Sigmoid colon (tissue), 6 donors: ENCODE measurements at regions not wholly inside any gene's neighbourhood (a gene's known extent, or its start where the extent isn't known, plus 50 kb on each side); places are given as distances from the start of the nearest gene placed in this dataset.

Source experiments
- DNase-seq: peaks from one replicate; pipeline ENCODE4 v3.0.0-alpha.2; 2019
- H3K27ac ChIP-seq, 4 donors: fragments of 200-600 bp; sonication (generic); one replicate each; pipeline ENCODE4 v1.5.1; 2016 to 2019; ENCODE audit warnings: mild to moderate bottlenecking in 1 of 4
- H3K27me3 ChIP-seq, 3 donors: fragments of 200-600 bp; sonication (generic); one replicate each; pipeline ENCODE4 v1.5.1; 2019; ENCODE audit warnings: mild to moderate bottlenecking in 1 of 3
- H3K36me3 ChIP-seq, 4 donors: fragments of 200-600 bp; sonication (generic); one replicate each; pipeline ENCODE4 v1.5.1; 2016 to 2019
- H3K4me1 ChIP-seq, 4 donors: fragments of 200-600 bp; sonication (generic); one replicate each; pipeline ENCODE4 v1.5.1; 2017 to 2019
- H3K4me3 ChIP-seq, 4 donors: fragments of 200-600 bp; sonication (generic); one replicate each; pipeline ENCODE4 v1.5.1; 2017 to 2019; ENCODE audit warnings: mild to moderate bottlenecking in 2 of 4, moderate library complexity in 1 of 4
- H3K9me3 ChIP-seq, 4 donors: fragments of 200-600 bp in 3 of 4; sonication (generic) in 3 of 4; one replicate each; pipeline versions ENCODE4 v1.5.1 to v1.6.1; 2013 to 2019
- CTCF ChIP-seq, 4 experiments: fragments of 450-650 bp in 3 of 4; fragments of 200-600 bp in 1 of 4; IDR thresholded peaks; one replicate each; pipeline ENCODE4 v1.5.1; 2016 to 2019; ENCODE audit warnings: antibody characterized with exemption in 4 of 4, mild to moderate bottlenecking in 3 of 4, moderate library complexity in 2 of 4
- EP300 ChIP-seq, 4 donors: sonication (generic); formaldehyde crosslinking; IDR thresholded peaks; one replicate each; pipeline ENCODE4 v1.6.1; 2017; ENCODE audit warnings: antibody characterized with exemption in 4 of 4
- POLR2A ChIP-seq, 2 donors: fragments of 450-650 bp; IDR thresholded peaks; one replicate each; pipeline ENCODE4 v1.6.1; 2016; ENCODE audit warnings: antibody characterized with exemption in 2 of 2, mild to moderate bottlenecking in 2 of 2, moderate library complexity in 2 of 2
- POLR2AphosphoS5 ChIP-seq, 4 donors: sonication (generic); formaldehyde crosslinking; IDR thresholded peaks; one replicate each; pipeline ENCODE4 v1.6.1; 2017; ENCODE audit warnings: antibody characterized with exemption in 4 of 4
- WGBS, 2 donors: extraction: QIAGEN DNeasy Blood & Tissue Kit; methylation state at CpG; one replicate each; pipeline ENCODE4 v1.1.7; 2013; 5-methylcytosine and 5-hydroxymethylcytosine counted together
- intact Hi-C: fragments of 100-400 bp; cut with DNase I; formaldehyde crosslinking; loops from one replicate; pipeline ENCODE4 v1.15.1; 2023
- donor health status: healthy with polysubstance abuse.
- donor health status: healthy.

GRCh38 chr5:156093024-156093423, 233.9 kb upstream of the SGCD start:
- no peaks in the 10 kb centered on the region for H3K27me3 ChIP-seq
- no peaks in the 10 kb centered on the region for H3K36me3 ChIP-seq
- DNase-seq, result no peak
- intact Hi-C loops, result no loop called here
- TF ChIP-seq CTCF (IDR thresholded peaks at IDR 0.05) (no peak), POLR2A (IDR thresholded peaks at IDR 0.05) (no peak), EP300 (IDR thresholded peaks at IDR 0.05) (no peak), POLR2AphosphoS5 (IDR thresholded peaks at IDR 0.05) (no peak)
- H3K4me1 ChIP-seq, result no peaks in the 10 kb centered on the region
- peaks cover 0 to 2% (median 0%) of the 10 kb centered on the region in 4 donors for H3K9me3 ChIP-seq
- no peak overlapping the region for H3K4me3 ChIP-seq
- WGBS, 2 donors, result 90 to 91% methylated on average over 2 of the region's 2 CpGs
- H3K27ac ChIP-seq, result no peak overlapping the region

DNA sequence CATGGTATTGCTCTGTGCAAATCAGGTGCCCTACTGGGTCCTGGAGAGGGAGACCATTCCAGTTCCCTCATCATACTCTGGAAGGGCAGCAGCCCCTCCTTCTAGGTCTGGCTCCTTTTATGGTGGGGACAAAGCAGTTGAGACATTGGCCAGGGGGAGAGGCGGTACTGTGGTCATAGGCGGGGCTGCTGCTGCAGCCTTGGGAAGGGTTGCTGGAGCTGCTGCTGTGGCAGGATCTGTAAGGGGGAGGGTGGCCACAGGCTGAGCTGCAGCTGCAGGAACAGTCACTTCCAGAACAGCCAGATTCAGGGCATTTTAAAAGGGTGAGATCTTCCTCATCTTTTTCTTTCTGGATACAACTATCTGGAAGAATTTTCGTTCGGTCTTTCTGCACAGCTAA, 233.0 kb upstream of the SGCD start:
- no peak for TF ChIP-seq POLR2AphosphoS5 (IDR thresholded peaks at IDR 0.05)
- TF ChIP-seq POLR2A (IDR thresholded peaks at IDR 0.05), result no peak
- no peak for TF ChIP-seq EP300 (IDR thresholded peaks at IDR 0.05)
- no peak for TF ChIP-seq CTCF (IDR thresholded peaks at IDR 0.05)
- WGBS, 2 donors, result 67 to 72% methylated on average over 4 of the region's 4 CpGs
- Histone ChIP-seq H3K27ac (no peak overlapping the region), H3K4me1 (no peaks in the 10 kb centered on the region), H3K36me3 (no peaks in the 10 kb centered on the region), H3K9me3 (peaks cover 0 to 2% (median 0%) of the 10 kb centered on the region in 4 donors), H3K27me3 (no peaks in the 10 kb centered on the region), H3K4me3 (no peak overlapping the region)
- intact Hi-C loops, result no loop called here
- DNase-seq, result no peak

DNA sequence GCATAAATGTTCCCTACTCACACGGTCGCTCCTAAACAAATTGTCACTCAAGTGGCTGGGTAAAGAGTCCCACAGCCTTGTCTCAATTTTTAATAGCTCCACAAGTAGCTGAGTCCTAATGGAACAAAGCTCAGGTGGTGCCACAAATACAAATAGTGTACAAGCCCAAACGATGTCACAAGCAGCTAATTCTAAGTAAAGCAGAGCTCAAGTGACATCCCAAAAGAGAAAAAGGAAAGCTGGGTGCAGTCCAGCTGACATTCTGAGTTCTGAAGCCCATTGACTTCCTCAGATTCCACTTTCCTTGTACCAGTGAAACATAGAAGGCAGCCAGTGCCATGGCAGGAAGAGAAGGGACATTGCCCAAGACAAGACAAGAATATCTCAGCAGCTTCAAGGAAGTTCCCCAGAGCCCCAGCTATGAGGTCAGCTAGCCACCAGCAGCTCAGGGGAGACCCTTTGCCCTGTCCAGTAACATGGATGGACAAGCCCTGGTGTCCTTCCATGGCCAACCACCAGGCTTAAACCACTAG, 231.2 kb upstream of the SGCD start:
- DNase-seq, result no peak
- no peaks in the 10 kb centered on the region for H3K4me1 ChIP-seq
- H3K27ac ChIP-seq, result no peak overlapping the region
- no peak overlapping the region for H3K4me3 ChIP-seq
- TF ChIP-seq EP300 (IDR thresholded peaks at IDR 0.05) (no peak), CTCF (IDR thresholded peaks at IDR 0.05) (no peak), POLR2AphosphoS5 (IDR thresholded peaks at IDR 0.05) (no peak), POLR2A (IDR thresholded peaks at IDR 0.05) (no peak)
- WGBS, 2 donors, result 78 to 83% methylated on average over 3 of the region's 3 CpGs
- no peaks in the 10 kb centered on the region for H3K36me3 ChIP-seq
- H3K27me3 ChIP-seq, result no peaks in the 10 kb centered on the region
- intact Hi-C loops, result no loop called here
- no peaks in the 10 kb centered on the region for H3K9me3 ChIP-seq

- no peak for TF ChIP-seq POLR2A (IDR thresholded peaks at IDR 0.05)
- TF ChIP-seq EP300 (IDR thresholded peaks at IDR 0.05), result no peak
- no peak for TF ChIP-seq POLR2AphosphoS5 (IDR thresholded peaks at IDR 0.05)
- TF ChIP-seq CTCF (IDR thresholded peaks at IDR 0.05), result no peak
- Histone ChIP-seq H3K27me3 (no peaks in the 10 kb centered on the region), H3K36me3 (no peaks in the 10 kb centered on the region), H3K4me1 (no peaks in the 10 kb centered on the region), H3K4me3 (no peak overlapping the region), H3K9me3 (no peaks in the 10 kb centered on the region), H3K27ac (no peak overlapping the region)
- no peak for DNase-seq
- 68 to 79% methylated on average over 1 of the region's 1 CpG for WGBS, 2 donors
- intact Hi-C loops, result no loop called here
These were observed 230.7 kb upstream of the SGCD start for GRCh38 chr5:156096259-156096658.
